ENCODE measurements at regions not wholly inside any gene's neighbourhood (a gene's known extent, or its start where the extent isn't known, plus 50 kb on each side); places are given as distances from the start of the nearest gene placed in this dataset.

GRCh38 chr15:35838424-35839111 is 292.6 kb upstream of the DPH6 start (continued):
- no peak for TF ChIP-seq ZNF404 (tag by site-specific recombination; IDR thresholded peaks at IDR 0.05)
- no peak for TF ChIP-seq ZNF785 (tag by site-specific recombination; IDR thresholded peaks at IDR 0.05)
- TF ChIP-seq ZNF664 (tag by site-specific recombination; IDR thresholded peaks at IDR 0.05) = no peak
- no peak for TF ChIP-seq ZNF280D (tag by site-specific recombination; IDR thresholded peaks at IDR 0.05)

DNA sequence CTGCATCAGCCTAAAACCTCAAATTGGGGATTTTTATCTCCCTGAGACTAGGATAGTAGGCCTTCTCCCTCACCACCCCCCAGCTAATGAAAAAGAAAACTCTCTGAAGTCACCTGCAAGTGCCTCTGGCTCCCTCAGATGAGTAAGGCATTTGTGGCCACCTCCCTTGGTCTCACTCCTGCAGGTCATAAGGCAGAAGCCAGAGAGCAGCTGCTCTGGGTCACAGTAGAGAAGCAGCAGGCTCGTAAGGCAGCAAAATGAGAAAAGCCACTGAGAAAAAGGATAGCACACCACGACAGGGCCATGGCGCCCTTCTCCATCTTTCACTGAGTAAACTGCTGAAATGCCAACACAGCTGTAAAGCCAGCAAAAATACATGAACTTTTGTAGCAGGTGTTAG is 296.7 kb upstream of the DPH6 start:
- ChIA-PET CTCF (no interaction called here), POLR2A (no interaction called here)
- Histone ChIP-seq H3K27ac (ENCODE audit: extremely low read depth, low read depth, low read length) (no peak overlapping the region), H3K4me3 (ENCODE audit: low read depth, low read length) (no peak overlapping the region), H3K4me1 (ENCODE audit: control insufficient read depth, insufficient read depth, low read length) (no peaks in the 10 kb centered on the region), H3K9me3 (ENCODE audit: control insufficient read depth, insufficient read depth, low read depth, low read length) (no peaks in the 10 kb centered on the region), H3K36me3 (ENCODE audit: control insufficient read depth in 2 of 2, insufficient read depth in 1 of 2, low read length in 2 of 2) (no peaks in the 10 kb centered on the region)
- no peak for TF ChIP-seq YY1 (tag by site-specific recombination; IDR thresholded peaks at IDR 0.05)
- no peak for TF ChIP-seq SETDB1 (IDR thresholded peaks at IDR 0.05; ENCODE audit: insufficient read length, low read length)
- TF ChIP-seq, protein P1, sequence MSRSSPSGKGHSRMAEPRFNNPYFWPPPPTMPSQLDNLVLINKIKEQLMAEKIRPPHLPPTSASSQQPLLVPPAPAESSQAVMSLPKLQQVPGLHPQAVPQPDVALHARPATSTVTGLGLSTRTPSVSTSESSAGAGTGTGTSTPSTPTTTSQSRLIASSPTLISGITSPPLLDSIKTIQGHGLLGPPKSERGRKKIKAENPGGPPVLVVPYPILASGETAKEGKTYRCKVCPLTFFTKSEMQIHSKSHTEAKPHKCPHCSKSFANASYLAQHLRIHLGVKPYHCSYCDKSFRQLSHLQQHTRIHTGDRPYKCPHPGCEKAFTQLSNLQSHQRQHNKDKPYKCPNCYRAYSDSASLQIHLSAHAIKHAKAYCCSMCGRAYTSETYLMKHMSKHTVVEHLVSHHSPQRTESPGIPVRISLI (tag by site-specific recombination; IDR thresholded peaks at IDR 0.05) = no peak
- TF ChIP-seq ZNF221 (tag by site-specific recombination; IDR thresholded peaks at IDR 0.05; ENCODE audit: borderline replicate concordance) = no peak
- TF ChIP-seq, protein P2, sequence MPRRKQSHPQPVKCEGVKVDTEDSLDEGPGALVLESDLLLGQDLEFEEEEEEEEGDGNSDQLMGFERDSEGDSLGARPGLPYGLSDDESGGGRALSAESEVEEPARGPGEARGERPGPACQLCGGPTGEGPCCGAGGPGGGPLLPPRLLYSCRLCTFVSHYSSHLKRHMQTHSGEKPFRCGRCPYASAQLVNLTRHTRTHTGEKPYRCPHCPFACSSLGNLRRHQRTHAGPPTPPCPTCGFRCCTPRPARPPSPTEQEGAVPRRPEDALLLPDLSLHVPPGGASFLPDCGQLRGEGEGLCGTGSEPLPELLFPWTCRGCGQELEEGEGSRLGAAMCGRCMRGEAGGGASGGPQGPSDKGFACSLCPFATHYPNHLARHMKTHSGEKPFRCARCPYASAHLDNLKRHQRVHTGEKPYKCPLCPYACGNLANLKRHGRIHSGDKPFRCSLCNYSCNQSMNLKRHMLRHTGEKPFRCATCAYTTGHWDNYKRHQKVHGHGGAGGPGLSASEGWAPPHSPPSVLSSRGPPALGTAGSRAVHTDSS (tag by site-specific recombination; IDR thresholded peaks at IDR 0.05) = no peak
- no peak for TF ChIP-seq ZNF561 (tag by site-specific recombination; IDR thresholded peaks at IDR 0.05; ENCODE audit: borderline replicate concordance)
- TF ChIP-seq SP2 (tag by site-specific recombination; IDR thresholded peaks at IDR 0.05) = no peak
- TF ChIP-seq HIC1 (tag by site-specific recombination; IDR thresholded peaks at IDR 0.05) = no peak
- TF ChIP-seq, protein P3, sequence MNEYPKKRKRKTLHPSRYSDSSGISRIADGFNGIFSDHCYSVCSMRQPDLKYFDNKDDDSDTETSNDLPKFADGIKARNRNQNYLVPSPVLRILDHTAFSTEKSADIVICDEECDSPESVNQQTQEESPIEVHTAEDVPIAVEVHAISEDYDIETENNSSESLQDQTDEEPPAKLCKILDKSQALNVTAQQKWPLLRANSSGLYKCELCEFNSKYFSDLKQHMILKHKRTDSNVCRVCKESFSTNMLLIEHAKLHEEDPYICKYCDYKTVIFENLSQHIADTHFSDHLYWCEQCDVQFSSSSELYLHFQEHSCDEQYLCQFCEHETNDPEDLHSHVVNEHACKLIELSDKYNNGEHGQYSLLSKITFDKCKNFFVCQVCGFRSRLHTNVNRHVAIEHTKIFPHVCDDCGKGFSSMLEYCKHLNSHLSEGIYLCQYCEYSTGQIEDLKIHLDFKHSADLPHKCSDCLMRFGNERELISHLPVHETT (tag by site-specific recombination; IDR thresholded peaks at IDR 0.05) = no peak
- no peak for TF ChIP-seq ZBTB26 (tag by site-specific recombination; optimal IDR thresholded peaks at IDR 0.05)
- TF ChIP-seq ZNF571 (tag by site-specific recombination; IDR thresholded peaks at IDR 0.05) = no peak
- TF ChIP-seq SALL2 (tag by site-specific recombination; IDR thresholded peaks at IDR 0.05; ENCODE audit: borderline replicate concordance) = no peak
- no peak for TF ChIP-seq ZSCAN16 (tag by site-specific recombination; IDR thresholded peaks at IDR 0.05)
- TF ChIP-seq FEZF1 (tag by site-specific recombination; IDR thresholded peaks at IDR 0.05) = no peak
- TF ChIP-seq ZNF664 (tag by site-specific recombination; IDR thresholded peaks at IDR 0.05) = no peak
- no peak for TF ChIP-seq ZNF707 (tag by site-specific recombination; IDR thresholded peaks at IDR 0.05)

All from HEK293 (cell line).